ENCODE measurements at regions not wholly inside any gene's neighbourhood (a gene's known extent, or its start where the extent isn't known, plus 50 kb on each side); places are given as distances from the start of the nearest gene placed in this dataset.

DNA sequence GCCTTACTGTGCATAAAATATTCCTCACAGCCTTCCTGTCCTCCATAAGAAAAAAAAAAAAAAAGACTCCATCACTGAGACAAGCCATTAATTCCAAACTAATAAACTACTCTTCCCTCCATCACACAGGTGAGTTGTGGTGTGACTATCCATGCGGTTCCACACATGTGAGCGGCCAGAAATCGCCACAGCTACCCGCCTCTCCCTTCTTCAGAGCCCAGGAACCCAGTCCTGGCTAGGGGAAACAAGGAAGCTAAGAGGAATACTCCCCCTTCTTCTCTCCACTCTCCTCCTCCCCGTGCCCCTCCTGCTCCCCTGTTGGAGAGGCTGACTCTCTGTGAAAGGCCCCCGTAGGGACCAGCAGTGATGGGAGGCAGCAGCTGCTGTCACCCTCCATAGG lies 128.6 kb upstream of the ARID1B start:
- DNase-seq (ENCODE audit: low spot score) = no peak

DNA sequence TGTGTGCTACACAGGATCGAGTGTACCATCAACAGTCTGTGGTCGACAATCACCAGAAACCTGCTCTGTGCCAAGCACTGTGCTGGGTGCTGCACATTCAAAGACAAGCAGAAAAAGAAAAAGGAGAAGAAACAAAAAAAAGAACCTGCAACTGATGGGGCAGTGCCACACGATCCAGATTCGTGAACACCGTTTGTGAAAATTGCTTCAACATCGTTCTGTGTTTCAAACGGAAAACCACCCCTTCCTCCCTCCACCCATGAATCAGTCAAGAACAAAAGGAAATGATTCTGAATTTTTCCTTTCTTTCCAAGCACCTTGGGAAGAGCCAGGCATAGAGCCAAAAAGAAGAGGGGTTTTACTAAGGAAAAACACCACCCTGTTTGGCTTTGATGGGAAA lies 129.2 kb upstream of the ARID1B start:
- DNase-seq (ENCODE audit: low spot score) = no peak

- DNase-seq (ENCODE audit: low spot score) = no peak
These were observed 129.9 kb upstream of the ARID1B start for GRCh38 chr6:156647140-156647784.

- DNase-seq (ENCODE audit: low spot score) = no peak
These were observed 130.7 kb upstream of the ARID1B start for GRCh38 chr6:156646496-156646895.

DNA sequence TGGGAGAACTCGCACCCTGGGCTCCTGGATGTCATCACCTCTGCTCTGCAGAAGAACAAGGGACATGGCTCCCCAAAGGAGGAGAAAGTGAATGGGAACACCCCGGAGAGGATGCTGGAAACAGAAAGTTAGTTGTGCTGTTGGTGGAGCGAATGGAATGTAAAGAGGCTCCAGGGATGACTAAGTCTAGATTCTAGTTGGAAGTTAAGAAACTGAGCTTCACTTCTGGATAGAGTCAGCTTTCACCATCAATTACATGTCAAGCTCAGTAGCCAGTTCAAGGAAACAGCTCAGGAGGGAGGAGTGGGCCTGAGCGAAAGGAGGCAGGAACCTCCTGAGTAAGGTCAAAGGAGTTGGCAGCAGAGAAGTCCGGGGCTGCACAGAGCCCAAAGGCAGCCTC lies 132.1 kb upstream of the ARID1B start:
- DNase-seq (ENCODE audit: low spot score) = no peak

GRCh38 chr6:156639009-156639721 lies 138.0 kb upstream of the ARID1B start:
- DNase-seq (ENCODE audit: low spot score) = no peak

GRCh38 chr6:156638581-156638980 lies 138.6 kb upstream of the ARID1B start:
- DNase-seq (ENCODE audit: low spot score) = no peak

- DNase-seq (ENCODE audit: low spot score) = no peak
These were observed 142.2 kb upstream of the ARID1B start for GRCh38 chr6:156634951-156635371.

GRCh38 chr6:156634048-156634447 lies 143.1 kb upstream of the ARID1B start:
- DNase-seq (ENCODE audit: low spot score) = no peak

- DNase-seq (ENCODE audit: low spot score) = no peak
These were observed 143.9 kb upstream of the ARID1B start for GRCh38 chr6:156633291-156633690.

GRCh38 chr6:156630613-156631302 lies 146.4 kb upstream of the ARID1B start:
- no peak for DNase-seq (ENCODE audit: low spot score)

DNA sequence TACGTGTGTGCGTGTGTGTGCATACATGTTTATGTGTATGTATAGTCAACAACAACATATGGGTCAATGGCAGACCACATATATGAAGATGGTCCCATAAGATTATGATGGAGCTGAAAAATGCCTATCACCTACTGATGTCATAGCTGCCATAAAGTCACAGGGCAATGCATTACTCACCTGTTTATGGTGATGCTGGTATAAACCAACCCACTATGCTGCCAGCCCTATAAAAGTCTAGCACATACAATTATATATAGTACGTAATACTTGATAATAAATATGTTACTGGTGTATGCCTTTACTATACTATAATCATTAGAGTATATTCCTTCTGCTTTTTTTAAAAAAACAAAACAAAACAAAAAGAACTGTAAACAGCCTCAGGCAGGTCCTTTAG lies 148.4 kb upstream of the ARID1B start:
- DNase-seq (ENCODE audit: low spot score) = no peak

GRCh38 chr6:156627524-156627923 lies 149.7 kb upstream of the ARID1B start:
- no peak for DNase-seq (ENCODE audit: low spot score)

GRCh38 chr6:156622185-156622584 lies 155.0 kb upstream of the ARID1B start:
- DNase-seq (ENCODE audit: low spot score) = no peak

GRCh38 chr6:156620331-156620730 lies 156.8 kb upstream of the ARID1B start:
- no peak for DNase-seq (ENCODE audit: low spot score)

GRCh38 chr6:156618600-156619205 lies 158.5 kb upstream of the ARID1B start:
- DNase-seq (ENCODE audit: low spot score) = no peak

DNA sequence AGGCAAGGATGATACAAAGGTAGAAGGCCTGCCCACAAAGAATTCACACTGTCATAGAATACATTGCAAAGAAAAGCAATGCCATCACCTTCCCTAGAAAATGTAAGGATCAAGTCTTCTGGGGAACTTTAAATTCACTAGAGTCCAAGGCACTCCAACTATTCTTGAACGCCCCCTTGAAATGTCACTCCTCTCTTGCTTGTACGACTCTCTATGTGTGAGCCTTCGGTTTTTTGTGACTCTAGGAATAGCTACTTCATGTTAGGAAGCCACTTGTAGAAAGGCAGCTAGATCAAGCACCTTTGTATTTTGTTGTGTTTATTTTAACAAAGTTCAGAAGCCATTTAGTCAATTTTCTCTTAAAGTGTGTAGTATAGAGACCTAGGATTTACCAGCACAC lies 159.2 kb upstream of the ARID1B start:
- no peak for DNase-seq (ENCODE audit: low spot score)

DNA sequence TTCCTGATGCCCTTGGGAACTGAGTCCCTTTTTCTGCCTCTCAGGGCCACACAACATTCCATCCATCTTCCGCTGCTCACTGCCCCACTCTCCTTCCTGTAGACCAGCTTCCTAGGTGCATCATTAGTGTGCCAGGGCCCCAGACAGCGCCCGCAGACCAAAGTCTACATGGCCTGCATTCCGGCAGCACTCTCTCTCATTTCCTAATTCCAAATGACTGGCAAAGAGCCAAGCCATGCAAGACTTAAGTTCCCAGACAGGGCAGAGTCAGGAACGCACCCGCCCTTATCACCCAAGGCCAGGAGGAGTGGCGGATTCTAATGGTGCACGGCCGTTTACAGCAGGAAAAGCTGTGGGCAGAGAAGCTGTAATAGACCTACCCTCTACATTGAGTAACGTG lies 159.8 kb upstream of the ARID1B start:
- DNase-seq (ENCODE audit: low spot score) = no peak

- DNase-seq (ENCODE audit: low spot score) = no peak
These were observed 160.7 kb upstream of the ARID1B start for GRCh38 chr6:156616495-156616894.

- no peak for DNase-seq (ENCODE audit: low spot score)
These were observed 163.2 kb upstream of the ARID1B start for GRCh38 chr6:156613996-156614395.

DNA sequence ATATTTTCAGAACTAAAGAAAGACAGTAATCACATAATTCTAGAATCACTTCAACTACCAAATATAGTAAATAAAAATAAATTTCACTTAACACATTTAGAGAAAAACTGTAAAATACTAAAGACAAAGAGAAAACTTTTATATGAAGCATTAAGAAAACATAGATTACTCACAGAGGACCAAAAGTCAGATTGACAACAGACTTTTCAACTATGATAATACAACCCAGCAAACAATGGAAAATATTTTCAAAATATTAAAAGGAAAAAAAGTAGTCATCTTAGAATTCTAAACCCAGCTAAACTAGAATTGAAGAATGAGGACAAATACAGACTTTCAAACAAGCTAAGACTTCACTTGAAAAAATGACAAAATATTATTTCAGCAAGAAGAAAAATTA lies 164.8 kb upstream of the ARID1B start:
- no peak for DNase-seq (ENCODE audit: low spot score)

GRCh38 chr6:156602066-156602385 lies 175.2 kb upstream of the ARID1B start:
- no peak for DNase-seq (ENCODE audit: low spot score)

Data from COLO829 (cell line).